ENCODE measurements at regions not wholly inside any gene's neighbourhood (a gene's known extent, or its start where the extent isn't known, plus 50 kb on each side); places are given as distances from the start of the nearest gene placed in this dataset.

DNA sequence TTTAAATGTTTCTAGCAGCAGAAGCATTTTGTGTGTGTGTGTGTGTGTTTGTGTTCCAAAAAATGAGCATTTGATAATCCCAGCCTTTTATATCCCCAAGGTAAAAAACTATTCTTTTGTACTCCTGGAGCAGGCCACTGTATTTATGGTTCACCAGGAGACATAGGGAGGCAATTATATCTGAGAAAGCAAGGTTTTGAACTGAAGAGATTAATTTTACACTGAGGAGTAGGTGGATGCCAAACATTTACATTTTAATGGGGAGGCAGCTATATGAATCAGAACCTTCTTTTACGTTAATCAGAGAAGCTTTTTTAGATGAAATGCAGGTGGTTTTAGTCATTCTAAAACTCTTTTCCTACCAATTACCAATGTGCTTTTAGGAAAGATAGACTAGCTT lies 1374.0 kb upstream of the TENM4 start:
- no peak overlapping the region for H3K27ac ChIP-seq

GRCh38 chr11:80810695-80811094 lies 1369.9 kb upstream of the TENM4 start:
- Histone ChIP-seq H3K4me3 (no peak overlapping the region), H3K79me2 (no peaks in the 10 kb centered on the region), H3K4me1 (ENCODE audit: insufficient read depth) (no peaks in the 10 kb centered on the region), H3K4me2 (no peak overlapping the region), H3K27ac (no peak overlapping the region), H3K27me3 (no peaks in the 10 kb centered on the region), H3K9me3 (ENCODE audit: low read depth) (no peaks in the 10 kb centered on the region), H4K20me1 (ENCODE audit: insufficient read depth, poor library complexity, severe bottlenecking) (no peaks in the 10 kb centered on the region), H3K9me2 (replicated peaks; ENCODE audit: insufficient read depth) (no peaks in the 10 kb centered on the region), H2AFZ (no peak overlapping the region), H3K36me3 (replicated peaks; ENCODE audit: insufficient read depth, low read depth) (no peaks in the 10 kb centered on the region)
- TF ChIP-seq EZH2phosphoT487 (IDR thresholded peaks at IDR 0.05; ENCODE audit: low read depth, severe bottlenecking, unreplicated experiment) (no peak), EZH2 (IDR thresholded peaks at IDR 0.05; ENCODE audit: borderline replicate concordance) (no peak), CTCF (IDR thresholded peaks at IDR 0.05; ENCODE audit: poor library complexity) (no peak)
- WGBS (ENCODE audit: low lambda C conversion rate, missing lambda C conversion rate), result 71% methylated on average over 4 of the region's 4 CpGs
- DNase-seq (ENCODE audit: low spot score), result no peak

More for the DNA sequence above, 1374.0 kb upstream of the TENM4 start:
- TF ChIP-seq EZH2phosphoT487 (IDR thresholded peaks at IDR 0.05; ENCODE audit: low read depth, severe bottlenecking, unreplicated experiment) (no peak), CTCF (IDR thresholded peaks at IDR 0.05; ENCODE audit: poor library complexity) (no peak), EZH2 (IDR thresholded peaks at IDR 0.05; ENCODE audit: borderline replicate concordance) (no peak)
- no peak overlapping the region for H3K4me2 ChIP-seq
- 56% methylated on average over 1 of the region's 1 CpG for WGBS (ENCODE audit: low lambda C conversion rate, missing lambda C conversion rate)
- H3K27me3 ChIP-seq, result no peaks in the 10 kb centered on the region
- no peaks in the 10 kb centered on the region for H4K20me1 ChIP-seq (ENCODE audit: insufficient read depth, poor library complexity, severe bottlenecking)
- H3K9me3 ChIP-seq (ENCODE audit: low read depth), result no peaks in the 10 kb centered on the region
- H3K9me2 ChIP-seq (replicated peaks; ENCODE audit: insufficient read depth), result no peaks in the 10 kb centered on the region
- DNase-seq (ENCODE audit: low spot score), result no peak
- no peak overlapping the region for H2AFZ ChIP-seq
- no peaks in the 10 kb centered on the region for H3K79me2 ChIP-seq
- H3K36me3 ChIP-seq (replicated peaks; ENCODE audit: insufficient read depth, low read depth), result no peaks in the 10 kb centered on the region
- no peak overlapping the region for H3K4me3 ChIP-seq
- H3K4me1 ChIP-seq (ENCODE audit: insufficient read depth), result no peaks in the 10 kb centered on the region

GRCh38 chr11:80798174-80798573 lies 1357.3 kb upstream of the TENM4 start:
- H3K27ac ChIP-seq, result no peak overlapping the region
- no peaks in the 10 kb centered on the region for H3K79me2 ChIP-seq
- no peak for DNase-seq (ENCODE audit: low spot score)
- H3K4me3 ChIP-seq, result no peak overlapping the region
- H3K4me1 ChIP-seq (ENCODE audit: insufficient read depth), result no peaks in the 10 kb centered on the region
- H3K9me2 ChIP-seq (replicated peaks; ENCODE audit: insufficient read depth), result no peaks in the 10 kb centered on the region
- no peak for TF ChIP-seq CTCF (IDR thresholded peaks at IDR 0.05; ENCODE audit: poor library complexity)
- TF ChIP-seq EZH2 (IDR thresholded peaks at IDR 0.05; ENCODE audit: borderline replicate concordance), result no peak
- TF ChIP-seq EZH2phosphoT487 (IDR thresholded peaks at IDR 0.05; ENCODE audit: low read depth, severe bottlenecking, unreplicated experiment), result no peak
- H4K20me1 ChIP-seq (ENCODE audit: insufficient read depth, poor library complexity, severe bottlenecking), result no peaks in the 10 kb centered on the region
- H3K27me3 ChIP-seq, result no peaks in the 10 kb centered on the region
- no peaks in the 10 kb centered on the region for H3K36me3 ChIP-seq (replicated peaks; ENCODE audit: insufficient read depth, low read depth)
- H2AFZ ChIP-seq, result no peak overlapping the region
- no peak overlapping the region for H3K4me2 ChIP-seq
- WGBS (ENCODE audit: low lambda C conversion rate, missing lambda C conversion rate), result 71% methylated on average over 8 of the region's 8 CpGs
- no peaks in the 10 kb centered on the region for H3K9me3 ChIP-seq (ENCODE audit: low read depth)

DNA sequence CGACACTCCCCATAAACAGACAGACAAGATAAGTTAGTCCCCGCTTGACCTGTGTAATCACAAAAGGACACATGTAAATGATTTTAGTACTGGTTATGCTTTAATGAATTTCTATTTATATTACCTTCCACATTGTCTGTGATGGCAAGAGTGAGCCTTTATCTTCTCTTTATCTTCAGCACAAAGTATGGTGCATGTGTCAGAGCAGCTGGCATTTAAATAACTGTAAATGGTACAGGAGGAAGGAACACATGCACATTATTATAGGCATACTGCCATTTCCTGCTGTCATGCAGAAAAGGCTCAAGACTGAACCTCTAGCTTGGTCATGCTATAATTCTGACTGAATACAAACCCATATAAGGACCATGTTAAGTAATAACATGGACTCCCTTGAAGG lies 1342.7 kb upstream of the TENM4 start:
- no peak for DNase-seq (ENCODE audit: low spot score)
- Histone ChIP-seq H3K36me3 (replicated peaks; ENCODE audit: insufficient read depth, low read depth) (no peaks in the 10 kb centered on the region), H3K4me1 (ENCODE audit: insufficient read depth) (no peaks in the 10 kb centered on the region), H4K20me1 (ENCODE audit: insufficient read depth, poor library complexity, severe bottlenecking) (no peaks in the 10 kb centered on the region), H3K4me3 (no peak overlapping the region), H3K79me2 (no peaks in the 10 kb centered on the region), H3K9me3 (ENCODE audit: low read depth) (no peaks in the 10 kb centered on the region), H3K27me3 (no peaks in the 10 kb centered on the region), H3K27ac (no peak overlapping the region), H3K4me2 (no peak overlapping the region), H3K9me2 (replicated peaks; ENCODE audit: insufficient read depth) (no peaks in the 10 kb centered on the region), H2AFZ (no peak overlapping the region)
- TF ChIP-seq CTCF (IDR thresholded peaks at IDR 0.05; ENCODE audit: poor library complexity) (no peak), EZH2phosphoT487 (IDR thresholded peaks at IDR 0.05; ENCODE audit: low read depth, severe bottlenecking, unreplicated experiment) (no peak), EZH2 (IDR thresholded peaks at IDR 0.05; ENCODE audit: borderline replicate concordance) (no peak)
- WGBS (ENCODE audit: low lambda C conversion rate, missing lambda C conversion rate), result 73% methylated on average over 2 of the region's 2 CpGs
